ENCODE measurements at regions not wholly inside any gene's neighbourhood (a gene's known extent, or its start where the extent isn't known, plus 50 kb on each side); places are given as distances from the start of the nearest gene placed in this dataset.
"Not testable (repeated sequence)": the region's sequence is repeated elsewhere in the genome, so short reads cannot be mapped to it uniquely, and the experiment has no call there.

GRCh38 chr4:15320121-15320678 is 107.6 kb upstream of the C1QTNF7 start:
- Mint-ChIP-seq H3K36me3 (no peaks in the 10 kb centered on the region), H3K4me3 (no peak overlapping the region), H3K4me1 (no peaks in the 10 kb centered on the region), H3K27ac (no peak overlapping the region), H3K9me3 (no peaks in the 10 kb centered on the region)
- DNase-seq (ENCODE audit: low spot score in 2 of 2) (no peak), ATAC-seq (no peak)

- no peak for DNase-seq (ENCODE audit: low spot score in 2 of 2)
- H3K36me3 Mint-ChIP-seq = no peaks in the 10 kb centered on the region
- H3K9me3 Mint-ChIP-seq = no peaks in the 10 kb centered on the region
- no peaks in the 10 kb centered on the region for H3K4me1 Mint-ChIP-seq
- no peak for ATAC-seq
- H3K4me3 Mint-ChIP-seq = no peak overlapping the region
- no peak overlapping the region for H3K27ac Mint-ChIP-seq
Measured at GRCh38 chr4:15322006-15322405, 105.8 kb upstream of the C1QTNF7 start.

DNA sequence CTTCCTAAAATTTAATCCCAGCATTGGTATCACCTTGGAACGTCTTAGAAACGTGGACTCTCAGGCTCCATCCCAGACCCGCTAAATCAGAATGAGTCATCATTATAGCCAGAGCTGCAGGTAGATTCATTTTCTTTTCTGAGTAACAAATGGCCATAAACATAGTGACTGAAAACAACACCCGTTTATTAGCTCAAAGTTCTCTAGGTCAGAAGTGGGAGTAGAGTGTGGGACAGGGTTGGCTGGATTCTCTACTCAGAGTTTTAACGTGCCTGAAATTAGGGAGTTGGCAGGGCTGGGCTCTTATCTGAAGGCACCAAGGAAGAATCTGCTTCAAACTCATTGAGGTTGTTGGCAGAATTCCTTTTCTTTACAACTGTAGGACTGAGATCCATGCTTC is 101.8 kb upstream of the C1QTNF7 start:
- no peaks in the 10 kb centered on the region for H3K36me3 Mint-ChIP-seq
- DNase-seq (ENCODE audit: low spot score in 2 of 2) = no peak
- H3K27ac Mint-ChIP-seq = no peak overlapping the region
- no peak for ATAC-seq
- H3K9me3 Mint-ChIP-seq = no peaks in the 10 kb centered on the region
- H3K4me1 Mint-ChIP-seq = no peaks in the 10 kb centered on the region
- no peak overlapping the region for H3K4me3 Mint-ChIP-seq

- no peak for DNase-seq (ENCODE audit: low spot score in 2 of 2)
- Mint-ChIP-seq H3K27ac (no peak overlapping the region), H3K4me3 (no peak overlapping the region), H3K9me3 (no peaks in the 10 kb centered on the region), H3K36me3 (no peaks in the 10 kb centered on the region), H3K4me1 (no peaks in the 10 kb centered on the region)
- no peak for ATAC-seq
Measured at GRCh38 chr4:15327311-15328298, 100.2 kb upstream of the C1QTNF7 start.

DNA sequence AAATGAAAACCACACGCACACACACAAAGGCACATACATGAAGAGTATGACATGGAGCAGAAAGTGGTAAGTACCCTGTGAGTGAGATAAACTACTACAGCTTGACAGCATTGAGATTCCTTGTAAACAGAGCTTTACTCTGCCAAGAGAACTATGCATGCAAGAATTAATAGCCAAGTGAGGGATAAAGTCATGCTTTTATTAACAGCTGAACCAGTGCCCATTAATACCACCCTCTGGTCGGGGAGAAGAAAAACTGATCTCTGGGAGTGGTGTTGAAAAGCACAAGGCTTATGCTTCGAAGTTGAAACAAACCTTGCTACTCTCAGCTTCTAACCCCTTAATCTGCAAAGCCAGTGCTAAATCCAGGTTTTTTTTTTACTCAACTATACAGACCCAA is 95.9 kb upstream of the C1QTNF7 start:
- Mint-ChIP-seq H3K4me3 (no peak overlapping the region), H3K27ac (no peak overlapping the region), H3K4me1 (no peaks in the 10 kb centered on the region), H3K36me3 (no peaks in the 10 kb centered on the region), H3K9me3 (no peaks in the 10 kb centered on the region)
- DNase-seq (ENCODE audit: low spot score in 2 of 2) (no peak), ATAC-seq (no peak)

GRCh38 chr4:15332377-15332776 is 95.5 kb upstream of the C1QTNF7 start:
- no peaks in the 10 kb centered on the region for H3K36me3 Mint-ChIP-seq
- H3K4me1 Mint-ChIP-seq = no peaks in the 10 kb centered on the region
- no peak for DNase-seq (ENCODE audit: low spot score in 2 of 2)
- H3K9me3 Mint-ChIP-seq = no peaks in the 10 kb centered on the region
- H3K4me3 Mint-ChIP-seq = no peak overlapping the region
- no peak for ATAC-seq
- no peak overlapping the region for H3K27ac Mint-ChIP-seq

DNA sequence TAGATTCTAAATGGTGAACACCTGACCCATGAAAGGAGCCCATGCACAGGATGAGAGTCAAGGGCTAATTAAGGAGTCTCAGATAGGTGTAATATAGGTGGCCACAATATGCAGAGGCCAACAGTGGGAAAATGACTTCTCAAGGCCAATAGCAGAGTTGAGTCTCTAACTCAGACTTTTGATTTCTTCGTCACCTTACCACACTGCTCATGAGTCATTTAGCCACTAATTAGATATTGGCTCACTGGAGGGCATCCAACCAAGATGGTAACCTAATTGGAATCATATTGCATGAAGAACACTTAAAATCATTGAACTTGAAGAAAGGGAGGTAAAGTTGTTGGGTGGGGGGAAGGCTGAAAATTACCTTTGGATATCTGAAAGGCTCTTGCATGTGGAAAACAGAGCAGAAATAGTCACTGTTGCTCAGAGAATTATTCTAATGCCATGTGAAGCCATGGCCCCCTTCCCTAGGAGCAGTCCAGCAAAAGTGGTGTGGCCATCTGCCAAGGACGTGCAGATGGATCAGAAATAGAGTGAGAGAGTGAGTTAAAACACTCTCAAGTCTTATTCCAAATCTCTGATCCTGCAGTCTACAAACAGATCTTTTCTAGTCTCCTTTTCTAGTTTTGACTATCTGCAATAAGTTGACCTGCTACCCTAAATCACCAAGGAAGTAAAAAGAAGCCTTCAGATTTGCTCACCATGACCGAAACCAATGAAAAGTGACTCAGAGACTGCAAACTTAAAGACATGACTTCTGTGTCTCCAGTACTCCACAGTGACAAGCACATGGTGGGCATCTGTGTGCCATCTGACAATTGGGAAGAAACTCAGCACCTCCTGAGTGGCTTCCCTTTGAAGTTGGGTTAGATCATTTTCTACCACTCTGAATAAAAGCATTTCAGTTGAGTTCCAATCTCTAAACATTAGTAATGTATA is 93.9 kb upstream of the C1QTNF7 start:
- ATAC-seq (peak; percentile 63), DNase-seq (ENCODE audit: low spot score in 2 of 2) (no peak)
- no peak overlapping the region for H3K27ac Mint-ChIP-seq
- H3K9me3 Mint-ChIP-seq = no peaks in the 10 kb centered on the region
- no peak overlapping the region for H3K4me3 Mint-ChIP-seq
- H3K36me3 Mint-ChIP-seq = no peaks in the 10 kb centered on the region
- no peaks in the 10 kb centered on the region for H3K4me1 Mint-ChIP-seq

DNA sequence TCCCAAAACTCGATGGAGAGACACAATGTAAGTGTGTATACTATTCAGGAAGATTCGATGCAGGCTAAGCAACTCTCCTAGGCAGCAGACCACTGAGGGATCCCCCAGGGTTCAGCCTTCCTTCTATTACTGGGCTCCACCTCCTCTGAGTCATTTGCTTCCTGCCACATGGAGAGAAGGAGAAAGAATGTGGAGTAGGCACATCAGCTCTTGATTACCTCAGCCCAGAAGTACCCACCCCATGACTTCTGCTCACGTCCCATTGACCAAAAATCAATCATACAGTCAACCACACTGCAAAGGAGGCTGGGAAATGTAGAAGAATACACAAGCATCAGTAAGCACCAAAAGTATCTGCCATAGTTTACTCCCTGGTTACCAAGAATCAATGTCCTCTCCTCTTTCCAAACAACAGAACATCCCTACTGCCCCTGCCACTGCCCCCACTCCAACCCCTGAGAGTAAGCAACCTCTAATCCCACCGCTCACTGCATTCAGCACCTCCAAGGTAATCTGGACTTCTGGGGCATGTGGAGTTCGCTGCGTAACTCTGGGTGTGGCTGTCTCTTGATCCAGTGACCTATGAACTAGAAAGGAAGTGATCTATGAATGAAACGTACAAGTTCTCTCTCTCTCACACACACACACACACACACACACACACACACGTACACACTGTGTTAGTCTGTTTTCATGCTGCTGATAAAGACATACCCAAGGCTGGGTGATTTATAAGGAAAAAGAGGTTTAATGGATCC is 91.2 kb upstream of the C1QTNF7 start:
- Mint-ChIP-seq H3K27ac (no peak overlapping the region), H3K36me3 (no peaks in the 10 kb centered on the region), H3K4me1 (no peaks in the 10 kb centered on the region), H3K9me3 (no peaks in the 10 kb centered on the region), H3K4me3 (no peak overlapping the region)
- ATAC-seq (no peak), DNase-seq (ENCODE audit: low spot score in 2 of 2) (no peak)

- not testable (repeated sequence) for H3K27ac Mint-ChIP-seq; DNase-seq (ENCODE audit: low spot score in 2 of 2); ATAC-seq; H3K4me1 Mint-ChIP-seq; H3K9me3 Mint-ChIP-seq; H3K4me3 Mint-ChIP-seq; H3K36me3 Mint-ChIP-seq
Measured at GRCh38 chr4:15337168-15337657, 90.6 kb upstream of the C1QTNF7 start.

DNA sequence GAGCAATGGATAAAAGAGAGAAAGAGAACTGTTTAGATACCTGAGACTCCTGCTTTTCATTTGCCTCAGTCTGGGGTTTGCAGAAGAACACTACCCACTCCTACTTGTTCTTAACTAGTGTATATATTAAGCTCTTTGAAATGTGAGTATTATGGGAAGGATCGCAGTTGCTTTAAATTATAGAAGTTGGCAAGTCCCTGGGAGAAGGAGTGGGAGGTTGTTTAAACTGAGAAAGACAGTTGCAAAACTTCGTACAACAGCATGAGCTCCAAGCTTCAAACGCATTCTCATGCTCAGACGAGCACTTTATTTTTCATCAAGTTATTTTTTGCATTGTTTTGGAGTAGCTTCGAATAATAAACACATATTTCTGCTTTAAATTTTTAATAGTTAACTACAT is 88.1 kb upstream of the C1QTNF7 start:
- no peak overlapping the region for H3K27ac Mint-ChIP-seq
- no peak for DNase-seq (ENCODE audit: low spot score in 2 of 2)
- no peak overlapping the region for H3K4me3 Mint-ChIP-seq
- no peak for ATAC-seq
- H3K36me3 Mint-ChIP-seq = no peaks in the 10 kb centered on the region
- H3K9me3 Mint-ChIP-seq = no peaks in the 10 kb centered on the region
- H3K4me1 Mint-ChIP-seq = no peaks in the 10 kb centered on the region

DNA sequence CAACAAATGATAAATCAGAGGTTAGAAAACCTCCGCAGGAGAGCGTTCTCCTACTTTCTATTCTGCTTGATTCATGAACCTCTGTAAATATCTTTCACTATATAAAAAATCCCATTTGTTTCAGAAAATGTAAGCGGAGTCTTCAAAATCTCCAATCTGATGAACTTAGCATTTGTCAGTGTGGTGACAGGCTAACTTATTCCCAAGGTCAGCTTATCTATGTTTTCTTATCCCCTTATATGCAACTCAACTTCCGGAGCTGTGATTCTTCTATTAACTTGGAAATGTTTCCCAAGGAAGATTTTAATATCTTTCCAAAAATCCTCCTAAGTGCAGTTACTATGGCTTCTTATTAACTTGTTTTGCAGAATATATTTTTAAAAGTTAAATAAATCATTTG is 87.5 kb upstream of the C1QTNF7 start:
- Mint-ChIP-seq H3K4me1 (no peaks in the 10 kb centered on the region), H3K27ac (no peak overlapping the region), H3K4me3 (no peak overlapping the region), H3K36me3 (no peaks in the 10 kb centered on the region), H3K9me3 (no peaks in the 10 kb centered on the region)
- ATAC-seq (no peak), DNase-seq (ENCODE audit: low spot score in 2 of 2) (no peak)

DNA sequence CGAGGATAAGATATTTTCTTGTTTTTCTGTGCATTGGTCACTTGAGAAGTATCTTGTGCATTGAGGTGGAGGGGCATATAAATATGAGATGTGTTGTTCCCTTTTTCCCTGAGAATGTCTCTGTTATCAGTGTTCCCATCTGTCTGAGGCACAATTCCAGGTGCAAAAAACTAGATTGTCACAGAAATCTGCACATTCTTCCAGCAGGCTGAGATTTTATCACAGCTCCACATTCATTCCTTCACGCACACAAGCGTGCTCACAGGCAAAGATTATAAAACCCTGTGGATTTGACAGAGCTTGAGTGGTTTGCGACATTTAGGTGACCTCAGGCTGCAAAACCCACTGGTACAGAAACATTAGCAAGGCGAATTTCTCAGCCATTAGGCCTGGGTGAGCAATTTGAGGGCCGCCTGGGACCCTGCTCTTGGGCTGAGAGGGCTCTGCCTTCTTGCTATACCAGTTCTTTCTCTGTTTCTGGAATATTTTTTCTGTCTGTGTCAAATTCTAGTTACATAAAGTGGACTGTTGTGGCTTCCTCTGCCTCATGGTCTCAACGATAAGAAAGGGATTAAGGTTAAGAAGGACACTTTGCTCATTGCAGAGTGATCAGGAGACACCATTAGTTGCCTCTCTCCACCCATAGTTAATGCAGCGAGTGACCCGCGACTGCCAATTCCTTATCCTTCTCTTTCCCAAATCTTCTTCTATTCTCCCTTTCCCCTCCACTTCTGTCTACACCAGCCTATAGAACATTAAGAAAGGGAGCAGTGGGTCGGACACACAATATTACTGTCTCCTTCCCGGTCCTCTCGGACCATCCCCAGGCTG is 86.7 kb upstream of the C1QTNF7 start:
- H3K9me3 Mint-ChIP-seq = no peaks in the 10 kb centered on the region
- DNase-seq (ENCODE audit: low spot score in 2 of 2) (no peak), ATAC-seq (no peak)
- H3K27ac Mint-ChIP-seq = no peak overlapping the region
- H3K36me3 Mint-ChIP-seq = no peaks in the 10 kb centered on the region
- no peaks in the 10 kb centered on the region for H3K4me1 Mint-ChIP-seq
- H3K4me3 Mint-ChIP-seq = no peak overlapping the region

GRCh38 chr4:15341733-15342300 is 86.0 kb upstream of the C1QTNF7 start:
- ATAC-seq (peak; percentile 28), DNase-seq (ENCODE audit: low spot score in 2 of 2) (no peak)
- H3K9me3 Mint-ChIP-seq = no peaks in the 10 kb centered on the region
- H3K4me1 Mint-ChIP-seq = no peaks in the 10 kb centered on the region
- no peak overlapping the region for H3K27ac Mint-ChIP-seq
- no peaks in the 10 kb centered on the region for H3K36me3 Mint-ChIP-seq
- H3K4me3 Mint-ChIP-seq = no peak overlapping the region

DNA sequence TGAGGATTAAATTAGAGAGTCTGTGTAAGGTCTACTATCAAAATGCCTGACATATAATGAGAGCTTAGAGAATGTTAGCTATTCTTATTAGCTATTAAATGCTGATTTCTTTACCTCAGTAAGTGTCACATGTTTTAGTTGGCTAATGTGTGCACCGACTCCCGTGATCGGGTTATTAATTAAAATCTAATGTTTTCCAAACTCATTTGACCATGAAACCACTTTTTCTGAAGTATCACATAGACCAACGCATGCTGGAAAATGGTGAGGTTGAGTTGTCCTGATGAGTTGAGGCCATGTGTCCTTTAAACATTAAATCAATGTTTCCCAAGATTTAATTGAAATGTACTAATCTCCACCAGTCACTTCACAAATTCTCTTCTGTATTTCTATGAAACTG is 84.8 kb upstream of the C1QTNF7 start:
- DNase-seq (ENCODE audit: low spot score in 2 of 2) (no peak), ATAC-seq (no peak)
- no peak overlapping the region for H3K27ac Mint-ChIP-seq
- no peaks in the 10 kb centered on the region for H3K36me3 Mint-ChIP-seq
- H3K9me3 Mint-ChIP-seq = no peaks in the 10 kb centered on the region
- H3K4me1 Mint-ChIP-seq = no peaks in the 10 kb centered on the region
- H3K4me3 Mint-ChIP-seq = no peak overlapping the region

Data from stimulated activated effector memory CD8-positive, alpha-beta T cell treated with anti-CD3 and anti-CD28 coated beads, Interleukin-12 subunit alpha, Interleukin-12 subunit beta, amount 100 ng/mL, for 72 hours (primary cell).